Stimulated activated CD4-positive, alpha-beta T cell treated with anti-CD3 and anti-CD28 coated beads, Interleukin-12 subunit alpha, Interleukin-12 subunit beta, amount 100 ng/mL, for 48 hours (primary cell): ENCODE measurements at regions not wholly inside any gene's neighbourhood (a gene's known extent, or its start where the extent isn't known, plus 50 kb on each side); places are given as distances from the start of the nearest gene placed in this dataset.

Experiments used
- DNase-seq, 3 donors: peaks; one replicate each; pipeline ENCODE4 v3.0.0-alpha.2; 2020; ENCODE audit warnings: low read depth in 2 of 3, low spot score in 1 of 3

DNA sequence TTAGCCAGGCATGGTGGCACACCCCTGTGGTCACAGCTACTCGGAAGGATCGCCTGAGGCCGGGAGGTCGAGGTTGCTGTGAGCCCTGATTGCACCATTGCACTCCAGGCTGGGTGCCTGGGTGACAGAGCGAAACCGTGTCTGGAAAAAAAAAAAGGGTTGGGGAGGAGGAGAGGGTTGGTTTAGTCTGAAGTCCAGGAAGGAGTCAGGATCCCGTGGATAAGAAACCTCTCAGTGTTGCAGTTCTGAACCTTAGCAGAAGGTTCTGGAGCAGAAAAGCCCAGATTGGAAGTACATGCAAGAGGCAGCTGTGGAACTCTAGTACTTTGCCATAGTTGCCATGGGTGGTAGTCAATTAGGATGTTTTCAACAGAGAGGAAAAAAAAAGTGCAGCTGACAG lies 125.2 kb upstream of the CPEB4 start:
- DNase-seq: no peak

- DNase-seq: no peak
These were observed 124.7 kb upstream of the CPEB4 start for GRCh38 chr5:173763410-173763809.

GRCh38 chr5:173764332-173765028 lies 123.7 kb upstream of the CPEB4 start:
- no peak for DNase-seq

GRCh38 chr5:173765029-173765644 lies 123.0 kb upstream of the CPEB4 start:
- DNase-seq: no peak

DNA sequence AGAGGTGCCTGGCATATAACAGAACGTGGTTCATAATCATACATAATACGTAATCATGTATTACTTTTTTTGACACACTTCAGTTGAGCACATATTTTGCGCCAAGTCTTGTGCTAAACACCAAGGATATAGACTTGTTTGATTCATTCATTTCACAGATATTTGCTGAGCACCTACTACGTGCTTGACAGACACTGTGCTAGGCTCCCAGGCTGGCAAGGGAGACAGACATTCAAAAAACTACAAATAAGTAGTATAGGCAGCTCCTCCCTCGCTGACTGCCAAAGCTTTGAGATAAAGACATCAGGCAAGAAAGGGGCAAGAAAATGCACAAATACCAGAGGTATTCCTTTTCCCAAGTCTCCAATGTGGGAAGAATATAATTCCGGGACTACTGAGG lies 122.5 kb upstream of the CPEB4 start:
- no peak for DNase-seq

- no peak for DNase-seq
These were observed 120.4 kb upstream of the CPEB4 start for GRCh38 chr5:173767574-173768266.

- no peak for DNase-seq
These were observed 119.8 kb upstream of the CPEB4 start for GRCh38 chr5:173768267-173768806.

GRCh38 chr5:173768891-173769290 lies 119.3 kb upstream of the CPEB4 start:
- no peak for DNase-seq

DNA sequence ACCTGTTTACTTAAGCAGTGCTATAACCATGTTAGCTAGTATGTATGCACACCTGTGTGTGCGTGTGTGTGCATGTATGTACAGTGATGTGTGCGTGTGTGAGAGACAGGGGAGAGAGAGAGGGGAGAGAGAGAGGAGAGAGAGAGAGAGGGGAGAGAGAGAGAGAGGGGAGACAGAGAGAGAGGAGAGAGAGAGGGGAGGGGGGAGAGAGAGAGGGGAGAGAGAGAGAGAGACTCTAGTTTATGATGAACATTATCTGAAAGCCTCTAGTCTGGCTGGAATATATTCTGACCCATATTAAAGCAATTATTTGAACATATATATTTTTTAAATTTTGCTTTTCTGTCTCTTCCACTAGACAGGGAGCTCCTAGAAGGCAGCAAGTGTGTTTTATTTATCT lies 117.5 kb upstream of the CPEB4 start:
- DNase-seq: no peak

DNA sequence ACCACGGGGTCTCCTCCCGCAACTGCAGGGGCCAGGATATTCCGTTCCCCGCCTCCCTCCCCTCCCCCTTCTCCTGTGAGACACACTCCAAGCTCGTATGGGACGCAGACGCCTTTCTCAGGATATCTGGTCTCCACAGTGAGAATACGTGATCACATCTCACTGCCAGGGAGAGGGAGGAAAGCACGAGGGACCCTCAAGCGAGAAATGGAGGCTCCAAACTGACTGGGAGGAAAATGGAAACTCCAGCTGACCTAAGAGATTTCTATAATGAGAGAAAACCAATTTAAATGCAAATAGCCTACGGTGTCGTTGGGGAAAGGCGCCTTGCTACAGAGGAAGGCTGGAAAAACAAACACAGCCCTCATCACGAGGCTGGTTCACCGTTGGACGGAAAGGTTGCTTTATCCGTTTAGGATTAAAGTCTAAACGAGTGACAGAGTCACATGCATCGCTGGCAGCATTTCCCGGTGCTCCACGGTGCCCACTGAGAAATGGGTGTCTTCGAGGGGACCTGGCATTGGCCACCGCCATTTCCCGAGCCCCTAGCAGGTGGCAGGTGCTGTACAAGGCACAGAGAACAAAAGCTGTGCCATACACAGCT lies 116.9 kb upstream of the CPEB4 start:
- no peak for DNase-seq

DNA sequence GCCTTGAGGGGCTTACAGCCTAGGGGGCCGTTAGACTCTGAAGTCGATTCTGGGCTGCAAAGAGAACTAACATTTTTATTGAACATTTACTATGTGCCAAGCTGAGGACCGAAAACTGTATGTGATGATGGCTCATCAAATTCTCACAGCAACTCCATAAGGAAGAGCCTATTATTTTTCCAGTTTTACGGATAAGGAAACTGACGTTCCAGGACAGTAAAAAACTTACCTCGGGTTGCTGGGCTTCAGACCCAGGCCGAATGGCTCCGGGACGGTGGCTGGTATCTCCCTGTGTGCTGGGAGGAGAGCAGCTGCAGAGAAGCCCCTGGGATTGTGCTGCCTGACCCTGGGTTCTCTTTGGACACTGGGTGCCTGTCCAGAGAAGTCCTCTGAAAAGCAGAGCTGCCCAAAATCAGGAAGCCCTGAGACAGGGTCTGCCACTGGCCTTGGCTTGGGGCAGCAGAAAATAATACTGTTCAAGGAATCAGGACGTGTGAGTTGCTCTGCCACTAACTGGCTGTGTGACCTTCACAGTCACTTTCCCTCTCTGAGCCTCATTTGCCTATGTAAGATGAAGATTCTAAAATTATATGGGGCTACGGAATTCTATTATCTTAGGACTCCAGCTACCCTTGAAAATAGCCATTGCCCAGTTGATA lies 116.3 kb upstream of the CPEB4 start:
- DNase-seq: no peak

DNA sequence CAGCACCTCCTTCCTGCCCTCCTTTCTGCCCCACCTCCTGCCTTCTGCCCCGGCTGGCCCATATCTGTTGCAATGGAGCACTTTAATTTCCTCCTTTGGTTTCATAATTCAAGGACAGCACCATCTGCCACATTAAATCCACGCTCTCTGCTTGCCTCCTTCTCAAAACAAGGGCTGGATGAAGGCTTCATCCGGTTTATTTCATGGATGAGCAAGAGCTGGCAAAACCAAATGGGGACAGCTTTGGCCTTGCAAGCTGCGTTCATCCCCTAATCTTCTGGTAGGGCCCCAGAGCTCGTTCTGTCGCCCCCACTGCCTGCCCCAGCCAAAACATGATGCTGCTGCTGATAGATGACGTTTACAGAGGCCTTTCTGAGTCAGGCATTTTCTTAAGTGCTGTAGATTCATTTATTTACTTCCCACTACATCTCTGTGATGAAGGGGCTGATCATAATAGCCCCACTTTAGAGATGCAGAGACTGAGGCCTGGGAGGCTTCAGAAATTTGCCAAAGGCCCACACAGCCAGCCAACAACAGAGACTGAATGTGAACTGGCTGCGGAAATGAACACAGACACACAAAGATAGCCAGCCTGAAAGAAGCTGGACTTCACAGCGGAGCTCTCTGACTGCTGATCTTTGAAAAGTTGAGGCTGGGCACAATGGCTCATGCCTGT lies 115.6 kb upstream of the CPEB4 start:
- no peak for DNase-seq

- no peak for DNase-seq
These were observed 113.8 kb upstream of the CPEB4 start for GRCh38 chr5:173774271-173774761.

- no peak for DNase-seq
These were observed 112.6 kb upstream of the CPEB4 start for GRCh38 chr5:173775261-173776197.

DNA sequence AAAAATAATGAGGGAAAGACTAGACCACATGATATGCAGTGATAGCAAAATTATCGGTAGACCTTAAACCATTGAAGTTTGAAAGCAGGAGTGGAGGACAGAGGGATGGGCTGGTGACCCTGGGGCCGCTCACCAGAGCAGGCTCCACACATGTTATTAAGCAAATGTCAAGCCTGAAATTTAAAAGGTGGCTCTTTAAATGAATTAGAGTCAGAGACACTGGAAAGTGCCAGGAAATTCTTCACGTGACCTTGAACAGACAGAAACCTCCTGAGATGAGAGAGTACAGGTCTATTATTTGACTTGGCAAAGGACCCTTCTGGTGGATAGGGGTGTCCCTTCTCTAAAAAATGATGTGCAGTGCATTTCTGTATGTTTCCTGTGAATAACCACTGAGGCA lies 111.0 kb upstream of the CPEB4 start:
- DNase-seq: no peak

- DNase-seq: no peak
These were observed 110.5 kb upstream of the CPEB4 start for GRCh38 chr5:173777674-173778073.

DNA sequence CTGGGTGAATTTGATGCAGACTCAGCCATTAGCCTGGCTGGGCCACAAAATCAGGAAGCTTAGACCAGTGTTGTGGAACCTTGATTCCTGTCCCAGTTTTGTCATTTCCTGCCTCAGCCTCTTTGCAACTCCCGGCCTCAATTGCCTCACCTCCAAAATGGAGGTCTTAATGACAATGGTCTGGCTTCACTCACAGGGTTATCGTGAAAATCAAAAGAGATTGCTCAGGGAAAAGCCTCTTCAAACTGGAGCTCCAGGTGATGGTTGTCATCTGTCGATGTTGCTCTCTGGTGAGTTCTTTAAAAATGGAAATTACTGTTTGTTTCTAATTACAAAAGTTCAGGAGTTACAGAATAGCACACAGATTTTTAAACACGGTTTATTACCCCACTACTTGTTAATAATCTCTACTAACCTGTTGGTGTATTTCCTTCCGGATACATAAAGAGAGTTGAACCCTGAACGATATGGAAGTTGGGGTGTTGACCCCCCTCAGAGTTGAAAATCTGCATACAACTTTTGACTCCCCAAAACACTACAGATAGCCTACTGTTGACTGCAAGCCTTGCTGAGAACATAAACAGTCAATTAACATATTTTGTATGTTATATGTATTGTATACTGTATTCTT lies 109.9 kb upstream of the CPEB4 start:
- DNase-seq: no peak

- DNase-seq: no peak
These were observed 109.3 kb upstream of the CPEB4 start for GRCh38 chr5:173778784-173779304.
